LNCaP clone FGC (cell line): ENCODE measurements at regions not wholly inside any gene's neighbourhood (a gene's known extent, or its start where the extent isn't known, plus 50 kb on each side); places are given as distances from the start of the nearest gene placed in this dataset.

Source experiments
- DNase-seq: peaks from one replicate; pipeline ENCODE4 v3.0.0-alpha.2; 2011; ENCODE audit warnings: low read depth
- H3K4me3 ChIP-seq: 2 replicates; pipeline ENCODE4 v1.5.1; 2011; ENCODE audit warnings: mild to moderate bottlenecking, low read depth, low read length, control low read depth
- CTCF ChIP-seq: IDR thresholded peaks from 2 replicates; pipeline ENCODE4 v1.5.1; 2012; ENCODE audit warnings: mild to moderate bottlenecking; ENCODE audit not compliant: control insufficient read depth, insufficient read depth; ENCODE audit errors: extremely low read depth

GRCh38 chr19:30791088-30791487 lies 418.9 kb downstream of the ZNF536 start:
- DNase-seq: no peak
- TF ChIP-seq CTCF: no peak

GRCh38 chr19:30790056-30790680 lies 418.0 kb downstream of the ZNF536 start:
- no peak for DNase-seq
- TF ChIP-seq CTCF: no peak

More at GRCh38 chr19:30791088-30791487, 418.9 kb downstream of the ZNF536 start:
- no peak overlapping the region for H3K4me3 ChIP-seq

GRCh38 chr19:30788105-30788765 lies 416.1 kb downstream of the ZNF536 start:
- DNase-seq: no peak
- TF ChIP-seq CTCF: no peak
- H3K4me3 ChIP-seq: no peak overlapping the region

More at GRCh38 chr19:30790056-30790680, 418.0 kb downstream of the ZNF536 start:
- no peak overlapping the region for H3K4me3 ChIP-seq

- no peak overlapping the region for H3K4me3 ChIP-seq
- TF ChIP-seq CTCF: 0 out of 2 replicates have a peak, but pooled peaks have one; percentile 5
- DNase-seq: no peak
These were observed 413.4 kb downstream of the ZNF536 start for GRCh38 chr19:30785458-30786137.

- no peak overlapping the region for H3K4me3 ChIP-seq
- peak; percentile 86 for TF ChIP-seq CTCF
- no peak for DNase-seq
These were observed 412.8 kb downstream of the ZNF536 start for GRCh38 chr19:30784850-30785457.

GRCh38 chr19:30783936-30784335 lies 411.8 kb downstream of the ZNF536 start:
- no peak for DNase-seq
- TF ChIP-seq CTCF: no peak

More at GRCh38 chr19:30783936-30784335, 411.8 kb downstream of the ZNF536 start:
- no peak overlapping the region for H3K4me3 ChIP-seq
